Mammary epithelial cell (primary cell): ENCODE measurements at regions not wholly inside any gene's neighbourhood (a gene's known extent, or its start where the extent isn't known, plus 50 kb on each side); places are given as distances from the start of the nearest gene placed in this dataset.

ENCODE experiments used
- EZH2 ChIP-seq: IDR thresholded peaks from 2 replicates; pipeline ENCODE4 v1.6.1; 2012; ENCODE audit warnings: low read length, inconsistent platforms, borderline replicate concordance
- TF ChIP-seq, protein P1 (sequence below), 2 donors: IDR thresholded peaks in 1 of 2; conservative IDR thresholded peaks in 1 of 2; 2 replicates each; pipeline ENCODE4 v1.5.1; 2011 to 2012; ENCODE audit warnings: inconsistent platforms in 2 of 2, low read length in 2 of 2, mild to moderate bottlenecking in 2 of 2, control low read depth in 1 of 2, low read depth in 1 of 2; ENCODE audit not compliant: insufficient read depth in 1 of 2; ENCODE audit errors: extremely low read depth in 1 of 2

DNA sequence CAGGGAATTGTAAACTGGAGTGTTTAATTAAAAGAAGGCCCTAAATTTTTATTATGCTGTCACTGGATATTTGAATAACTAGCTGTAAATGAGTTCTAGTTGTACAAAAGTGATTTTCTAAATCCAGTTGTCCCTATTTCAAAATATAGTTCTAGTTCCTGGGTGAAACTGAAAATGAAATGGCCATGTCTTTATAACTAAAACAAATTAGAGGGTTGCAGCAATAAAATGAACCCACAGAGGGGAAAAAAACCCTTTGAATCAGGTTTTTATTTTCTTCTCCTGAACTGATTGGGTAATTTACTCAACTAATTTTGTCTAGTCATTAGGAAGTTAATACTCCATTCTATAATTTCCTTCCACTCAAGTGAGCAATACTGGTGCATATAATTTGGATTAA lies 55.6 kb upstream of the MAP4K3 start:
- TF ChIP-seq, protein P1, sequence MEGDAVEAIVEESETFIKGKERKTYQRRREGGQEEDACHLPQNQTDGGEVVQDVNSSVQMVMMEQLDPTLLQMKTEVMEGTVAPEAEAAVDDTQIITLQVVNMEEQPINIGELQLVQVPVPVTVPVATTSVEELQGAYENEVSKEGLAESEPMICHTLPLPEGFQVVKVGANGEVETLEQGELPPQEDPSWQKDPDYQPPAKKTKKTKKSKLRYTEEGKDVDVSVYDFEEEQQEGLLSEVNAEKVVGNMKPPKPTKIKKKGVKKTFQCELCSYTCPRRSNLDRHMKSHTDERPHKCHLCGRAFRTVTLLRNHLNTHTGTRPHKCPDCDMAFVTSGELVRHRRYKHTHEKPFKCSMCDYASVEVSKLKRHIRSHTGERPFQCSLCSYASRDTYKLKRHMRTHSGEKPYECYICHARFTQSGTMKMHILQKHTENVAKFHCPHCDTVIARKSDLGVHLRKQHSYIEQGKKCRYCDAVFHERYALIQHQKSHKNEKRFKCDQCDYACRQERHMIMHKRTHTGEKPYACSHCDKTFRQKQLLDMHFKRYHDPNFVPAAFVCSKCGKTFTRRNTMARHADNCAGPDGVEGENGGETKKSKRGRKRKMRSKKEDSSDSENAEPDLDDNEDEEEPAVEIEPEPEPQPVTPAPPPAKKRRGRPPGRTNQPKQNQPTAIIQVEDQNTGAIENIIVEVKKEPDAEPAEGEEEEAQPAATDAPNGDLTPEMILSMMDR (conservative IDR thresholded peaks at IDR 0.05 in 1 of 2, IDR thresholded peaks at IDR 0.05 in 1 of 2; ENCODE audit: extremely low read depth in 1 of 2, insufficient read depth in 1 of 2, low read depth in 1 of 2, low read length in 2 of 2): no peak
- no peak for TF ChIP-seq EZH2
